ENCODE measurements at regions not wholly inside any gene's neighbourhood (a gene's known extent, or its start where the extent isn't known, plus 50 kb on each side); places are given as distances from the start of the nearest gene placed in this dataset.
"Not testable (repeated sequence)": the region's sequence is repeated elsewhere in the genome, so short reads cannot be mapped to it uniquely, and the experiment has no call there.

DNA sequence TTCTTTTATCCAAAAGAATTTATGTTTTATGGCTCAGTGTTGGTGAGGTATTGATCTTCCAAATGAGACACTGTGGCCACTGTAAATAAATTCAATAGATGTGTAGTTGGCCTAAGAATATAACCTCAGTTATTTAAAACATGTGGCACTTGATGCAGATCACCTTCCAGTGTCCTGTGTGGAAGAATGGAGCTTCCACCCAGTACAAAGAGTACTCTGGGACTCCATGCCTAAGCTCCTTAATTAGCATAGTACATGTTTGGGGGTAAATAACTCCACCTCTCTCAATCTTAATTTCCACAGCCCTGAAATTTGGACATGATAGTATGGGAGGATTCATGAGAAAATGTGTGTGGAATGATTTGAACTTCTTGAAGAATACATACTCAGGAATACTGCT lies 105.7 kb downstream of the SPDYE17 start:
- not testable (repeated sequence) for TF ChIP-seq CTCF (IDR thresholded peaks at IDR 0.05); SIN3A (IDR thresholded peaks at IDR 0.05; ENCODE audit: borderline replicate concordance, insufficient read depth, low read depth, low read length); REST (IDR thresholded peaks at IDR 0.05; ENCODE audit: insufficient read depth in 1 of 2, low read depth in 2 of 2, low read length in 1 of 2); POLR2AphosphoS5 (IDR thresholded peaks at IDR 0.05; ENCODE audit: low read depth, low read length); TCF7L2 (IDR thresholded peaks at IDR 0.05; ENCODE audit: low read depth, low read length)
